Kidney (tissue), 13 donors: ENCODE measurements at regions not wholly inside any gene's neighbourhood (a gene's known extent, or its start where the extent isn't known, plus 50 kb on each side); places are given as distances from the start of the nearest gene placed in this dataset.

ENCODE experiments used
- DNase-seq, 5 donors: peaks; one replicate each; pipeline ENCODE4 v3.0.0-alpha.2; 2013 to 2020
- FAIRE-seq: peaks from 2 replicates; lab custom pipeline; 2012; peaks lifted over from hg19 to GRCh38; lab: Jason Lieb, UNC
- H3K27ac ChIP-seq, 2 donors: one replicate each; pipeline ENCODE4 v1.7.0; 2013; ENCODE audit warnings: low read depth in 2 of 2, low read length in 2 of 2, inconsistent platforms in 1 of 2
- H3K27me3 ChIP-seq: one replicate; pipeline ENCODE4 v1.7.1; 2013; ENCODE audit warnings: low read length, inconsistent platforms; ENCODE audit not compliant: control insufficient read depth, insufficient read depth
- H3K36me3 ChIP-seq, 3 donors: one replicate each; pipeline versions ENCODE4 v1.7.0 to v1.7.1; 2013; ENCODE audit warnings: low read length in 3 of 3, control low read depth in 1 of 3, inconsistent platforms in 1 of 3; ENCODE audit not compliant: insufficient read depth in 3 of 3, control insufficient read depth in 2 of 3
- H3K4me1 ChIP-seq, 3 donors: one replicate each; pipeline versions ENCODE4 v1.7.0 to v1.7.1; 2013; ENCODE audit warnings: low read length in 3 of 3, inconsistent platforms in 1 of 3, low read depth in 1 of 3; ENCODE audit not compliant: control insufficient read depth in 2 of 3, insufficient read depth in 2 of 3
- H3K4me3 ChIP-seq, 3 donors: one replicate each; pipeline versions ENCODE4 v1.7.0 to v1.8.1; 2013; ENCODE audit warnings: low read length in 3 of 3, control low read depth in 1 of 3, inconsistent platforms in 1 of 3
- H3K9ac ChIP-seq, 3 donors: one replicate each; pipeline versions ENCODE4 v1.7.0 to v1.7.1; 2013; ENCODE audit warnings: low read length in 3 of 3, control low read depth in 1 of 3, inconsistent platforms in 1 of 3
- H3K9me3 ChIP-seq, 3 donors: one replicate each; pipeline versions ENCODE4 v1.7.0 to v1.7.1; 2013; ENCODE audit warnings: low read length in 3 of 3, control low read depth in 1 of 3, inconsistent platforms in 1 of 3; ENCODE audit not compliant: control insufficient read depth in 2 of 3, insufficient read depth in 1 of 3
- CTCF ChIP-seq: IDR thresholded peaks from 3 replicates; pipeline ENCODE4 v1.5.1; 2012; ENCODE audit warnings: mild to moderate bottlenecking, moderate library complexity, borderline replicate concordance; ENCODE audit not compliant: insufficient read depth; ENCODE audit errors: extremely low read depth
- intact Hi-C: fragments of 100-400 bp; cut with DNase I; formaldehyde crosslinking; loops from one replicate; pipeline ENCODE4 v1.11.1; 2022
- donor health status: control.
- donor health status: control.
- donor health status: control.
- donor health status: control.
- donor health status: control.
- donor health status: DM: yes; HTN: yes; CAD: no.
- donor health status: Normal renal cell carcinoma (clear cell type).

- no peak overlapping the region for H3K27ac ChIP-seq
These were observed 161.2 kb upstream of the ECI2 start for GRCh38 chr6:4296552-4296951.

GRCh38 chr6:4295783-4296155 lies 160.4 kb upstream of the ECI2 start:
- TF ChIP-seq CTCF = no peak
- H3K4me3 ChIP-seq = no peak overlapping the region
- no peaks in the 10 kb centered on the region for H3K36me3 ChIP-seq
- H3K27me3 ChIP-seq = no peaks in the 10 kb centered on the region
- no peak overlapping the region for H3K27ac ChIP-seq
- peaks cover 0 to 4% (median 0%) of the 10 kb centered on the region in 3 donors for H3K9me3 ChIP-seq
- no peak overlapping the region for H3K9ac ChIP-seq
- no peaks in the 10 kb centered on the region for H3K4me1 ChIP-seq
- no peak for FAIRE-seq
- intact Hi-C loops = no loop called here
- no peak for DNase-seq

More at GRCh38 chr6:4296552-4296951, 161.2 kb upstream of the ECI2 start:
- H3K4me3 ChIP-seq = no peak overlapping the region
- no peaks in the 10 kb centered on the region for H3K4me1 ChIP-seq
- peaks cover 0 to 4% (median 0%) of the 10 kb centered on the region in 3 donors for H3K9me3 ChIP-seq
- no peak for FAIRE-seq
- no peak overlapping the region for H3K9ac ChIP-seq
- TF ChIP-seq CTCF = no peak
- DNase-seq = no peak
- H3K27me3 ChIP-seq = no peaks in the 10 kb centered on the region
- no peaks in the 10 kb centered on the region for H3K36me3 ChIP-seq
- intact Hi-C loops = no loop called here

GRCh38 chr6:4295058-4295782 lies 159.8 kb upstream of the ECI2 start:
- H3K27me3 ChIP-seq = no peaks in the 10 kb centered on the region
- no peak for TF ChIP-seq CTCF
- no peak overlapping the region for H3K4me3 ChIP-seq
- peaks cover 0 to 4% (median 0%) of the 10 kb centered on the region in 3 donors for H3K9me3 ChIP-seq
- FAIRE-seq = no peak
- H3K4me1 ChIP-seq = no peaks in the 10 kb centered on the region
- intact Hi-C loops = no loop called here
- H3K27ac ChIP-seq = no peak overlapping the region
- H3K9ac ChIP-seq = no peak overlapping the region
- DNase-seq = no peak
- H3K36me3 ChIP-seq = no peaks in the 10 kb centered on the region
